Body of pancreas (tissue), 4 donors: ENCODE measurements at regions not wholly inside any gene's neighbourhood (a gene's known extent, or its start where the extent isn't known, plus 50 kb on each side); places are given as distances from the start of the nearest gene placed in this dataset.

Experiments used
- CTCF ChIP-seq, 7 experiments: fragments of 450-650 bp in 4 of 7; fragments of 200-600 bp in 3 of 7; sonication (generic) in 3 of 7; IDR thresholded peaks; one replicate each; pipeline ENCODE4 v1.5.1; 2016 to 2019; ENCODE audit warnings: antibody characterized with exemption in 7 of 7
- POLR2A ChIP-seq, 3 donors: fragments of 450-650 bp; IDR thresholded peaks; one replicate each; pipeline ENCODE4 v1.6.1; 2016; ENCODE audit warnings: antibody characterized with exemption in 3 of 3, mild to moderate bottlenecking in 2 of 3

- TF ChIP-seq POLR2A (IDR thresholded peaks at IDR 0.05) (no peak), CTCF (IDR thresholded peaks at IDR 0.05) (no peak)
These were observed 358.5 kb upstream of the AKR1E2 start for GRCh38 chr10:4467481-4467880.
